HG02798 (cell line): ENCODE measurements at regions not wholly inside any gene's neighbourhood (a gene's known extent, or its start where the extent isn't known, plus 50 kb on each side); places are given as distances from the start of the nearest gene placed in this dataset.

Experiments used
- ATAC-seq: cut with Tn5 transposase; IDR thresholded peaks from one replicate; pipeline ENCODE4 v1.9.1; 2021; ENCODE audit warnings: mild to moderate bottlenecking; ENCODE audit not compliant: unreplicated experiment, poor library complexity

GRCh38 chr12:115767916-115768315 lies 509.6 kb downstream of the MED13L start:
- ATAC-seq = no peak

- no peak for ATAC-seq
These were observed 513.4 kb downstream of the MED13L start for GRCh38 chr12:115763982-115764621.

- ATAC-seq = no peak
These were observed 514.1 kb downstream of the MED13L start for GRCh38 chr12:115763376-115763775.

GRCh38 chr12:115762936-115763335 lies 514.6 kb downstream of the MED13L start:
- ATAC-seq = no peak

DNA sequence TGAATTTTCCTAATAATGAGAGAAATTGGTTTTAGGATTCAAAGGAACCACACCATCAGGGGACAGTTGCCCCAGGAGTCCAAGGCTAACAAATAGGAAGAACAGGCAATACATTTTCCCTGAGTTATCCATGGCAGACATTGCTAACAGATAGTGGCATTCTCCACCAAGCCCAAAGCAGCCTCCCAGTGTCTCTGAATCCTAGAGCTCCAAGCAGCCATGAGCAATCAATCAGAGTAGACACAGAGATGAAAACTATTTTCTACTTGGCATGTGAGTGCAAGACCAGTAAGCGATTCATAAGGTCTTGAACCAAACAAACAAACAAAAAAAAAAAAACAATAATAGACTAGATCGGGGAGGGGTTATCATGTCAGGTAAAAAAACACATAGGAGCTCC lies 515.7 kb downstream of the MED13L start:
- no peak for ATAC-seq

DNA sequence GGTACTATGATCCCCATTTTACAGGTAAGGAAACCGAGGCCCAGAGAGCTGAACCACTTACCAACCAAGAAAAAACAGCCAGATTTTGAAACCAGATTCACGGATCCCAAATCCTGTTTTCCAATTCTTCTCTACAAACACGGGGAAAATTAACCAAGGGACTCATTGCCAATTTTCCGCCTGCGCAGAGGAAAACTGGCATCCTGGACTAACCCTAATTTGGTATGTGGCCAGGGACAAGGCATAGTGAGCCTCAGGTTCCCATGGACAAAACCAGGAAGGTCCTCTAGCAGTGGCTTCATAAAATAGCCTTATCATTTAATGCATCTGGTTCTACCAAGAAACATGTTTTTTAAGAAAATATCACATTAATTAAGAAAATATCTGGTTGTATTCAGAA lies 517.3 kb downstream of the MED13L start:
- ATAC-seq = no peak

GRCh38 chr12:115758877-115759620 lies 518.4 kb downstream of the MED13L start:
- no peak for ATAC-seq

DNA sequence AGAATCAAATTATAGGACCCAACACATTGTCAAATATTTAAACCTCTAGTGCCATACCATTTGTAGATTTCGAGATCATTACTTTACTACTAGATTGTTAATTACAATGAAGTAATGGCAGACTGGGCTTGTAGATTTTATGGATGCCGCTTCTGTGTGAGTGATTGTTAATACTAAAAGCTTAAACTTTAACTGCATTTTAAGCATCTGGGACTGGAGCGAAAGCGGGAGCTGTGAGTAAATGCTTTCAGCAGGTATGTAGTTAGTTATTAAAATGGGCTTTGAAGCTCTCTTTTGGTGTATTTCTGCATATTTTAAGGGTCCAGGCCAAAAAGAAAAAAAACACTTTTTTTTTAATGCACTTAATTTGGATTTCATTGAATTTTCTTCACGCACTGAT lies 519.3 kb downstream of the MED13L start:
- no peak for ATAC-seq

- ATAC-seq = no peak
These were observed 520.7 kb downstream of the MED13L start for GRCh38 chr12:115756804-115757203.

GRCh38 chr12:115756271-115756670 lies 521.2 kb downstream of the MED13L start:
- no peak for ATAC-seq

- no peak for ATAC-seq
These were observed 521.8 kb downstream of the MED13L start for GRCh38 chr12:115755725-115756085.

- ATAC-seq = no peak
These were observed 522.3 kb downstream of the MED13L start for GRCh38 chr12:115755061-115755724.

DNA sequence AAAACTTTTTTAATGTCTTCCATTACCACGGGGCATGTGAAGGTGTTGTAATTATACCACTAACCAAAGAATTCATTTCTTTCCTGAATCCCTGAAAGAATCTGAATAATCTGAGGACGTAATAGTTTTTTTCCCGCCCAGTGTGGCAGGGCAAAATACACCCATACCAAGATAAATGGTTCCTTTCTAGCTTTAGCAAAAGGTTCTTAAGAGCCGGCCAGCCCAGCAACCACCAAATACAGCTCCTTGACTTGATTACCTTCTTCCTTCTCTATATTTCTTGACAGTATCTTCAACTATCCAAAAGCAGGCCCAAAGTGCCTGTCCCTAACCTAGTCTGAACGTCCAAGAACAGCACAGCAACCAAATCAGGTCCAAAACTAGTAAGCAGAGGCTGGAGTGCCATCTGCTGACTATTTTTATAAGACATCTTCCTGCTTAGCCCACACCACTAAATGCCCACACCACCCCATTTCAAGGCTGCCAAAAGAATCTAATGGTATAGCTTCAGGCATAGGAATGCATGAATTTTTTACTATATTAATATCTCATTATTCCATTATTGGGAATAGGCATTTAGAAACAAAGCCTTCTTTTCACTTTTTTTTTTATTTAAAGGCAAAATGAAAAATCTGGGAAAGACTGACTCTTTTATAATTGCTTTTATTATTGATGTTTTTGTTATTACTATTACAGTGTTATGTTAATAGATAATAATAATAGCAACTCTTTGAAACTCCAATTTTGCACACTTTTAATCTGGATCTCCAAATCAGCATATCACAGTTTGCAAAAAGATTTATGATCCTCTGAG lies 524.4 kb downstream of the MED13L start:
- ATAC-seq = no peak

DNA sequence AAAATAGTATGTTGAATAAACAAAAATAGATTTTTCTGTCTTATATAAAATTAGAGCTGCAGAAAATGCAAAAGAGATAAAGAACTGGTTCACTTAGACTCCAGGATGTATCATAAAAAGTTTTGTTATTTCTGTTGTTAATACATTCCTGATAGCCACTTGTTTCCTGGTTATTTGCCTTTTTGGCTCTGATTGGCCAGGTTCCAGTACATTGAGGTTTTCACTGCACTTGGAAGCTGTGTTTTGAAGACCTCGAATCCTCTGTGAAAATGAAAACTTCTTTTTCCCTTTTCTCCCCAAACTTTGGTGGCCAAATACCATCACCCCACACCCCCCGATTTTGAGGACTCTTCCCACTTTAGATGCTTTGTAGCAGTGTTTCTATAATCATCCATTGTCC lies 525.3 kb downstream of the MED13L start:
- no peak for ATAC-seq

- no peak for ATAC-seq
These were observed 527.2 kb downstream of the MED13L start for GRCh38 chr12:115750340-115750739.

DNA sequence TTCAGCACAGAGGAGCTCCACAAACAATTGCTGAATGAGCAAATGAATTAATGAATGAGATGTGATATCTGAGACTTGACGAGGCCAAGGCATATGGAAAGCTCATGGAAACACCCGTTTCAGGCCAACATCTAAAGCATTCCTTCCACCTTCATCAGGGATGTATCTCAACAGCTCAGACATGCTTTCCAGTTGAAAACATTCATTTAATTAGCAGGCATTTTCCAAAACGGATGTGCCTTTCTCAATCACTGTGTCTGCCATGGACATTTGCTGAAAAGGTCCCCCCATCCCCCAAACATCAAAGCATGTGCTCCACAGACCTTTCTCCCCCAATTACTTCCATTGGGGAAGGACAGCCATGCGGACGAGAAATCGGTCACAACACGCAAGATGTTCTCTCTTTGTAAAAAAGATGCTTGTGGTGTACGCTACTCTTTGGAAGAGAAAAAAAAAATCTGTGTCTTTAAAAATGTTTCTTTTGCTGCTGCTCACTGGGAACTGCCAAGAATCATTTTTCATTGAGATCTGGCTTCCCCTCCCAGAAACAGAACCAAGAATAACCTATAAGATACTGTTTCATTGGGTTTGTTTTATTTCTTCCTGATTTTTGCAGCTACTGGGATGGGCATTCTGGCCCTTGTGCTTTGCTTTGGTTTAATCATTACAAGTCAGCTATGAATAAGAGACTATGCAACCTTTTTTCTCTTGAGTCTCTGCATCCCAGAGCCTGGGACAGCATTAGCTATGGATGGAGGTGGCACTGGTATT lies 528.2 kb downstream of the MED13L start:
- ATAC-seq = no peak

DNA sequence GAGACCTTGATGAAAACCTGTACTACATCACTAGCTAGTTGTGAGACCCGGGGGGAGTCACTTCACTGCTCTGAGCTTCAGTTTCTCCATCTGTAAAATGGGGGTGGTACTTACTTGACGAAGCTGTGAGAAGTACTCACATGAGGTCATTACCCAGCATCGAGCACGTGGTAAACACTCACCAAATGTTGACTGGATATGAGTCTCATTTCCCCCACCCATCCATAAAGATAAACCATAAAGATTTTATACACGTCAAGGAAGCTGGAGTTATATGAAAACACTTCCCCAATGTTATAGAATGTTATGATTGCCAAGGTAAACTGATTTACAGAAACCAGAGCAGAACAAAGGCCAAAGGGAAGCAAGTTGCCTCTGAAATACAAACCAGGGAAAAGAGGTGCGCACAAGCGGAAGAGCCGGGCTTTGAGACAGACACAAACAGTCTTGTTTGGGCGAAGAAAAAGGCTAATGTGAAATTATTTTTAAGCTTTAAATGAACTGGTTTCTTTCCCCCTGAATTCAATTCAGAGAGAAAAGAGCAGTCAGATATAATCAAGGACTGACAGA lies 536.8 kb downstream of the MED13L start:
- ATAC-seq = no peak

DNA sequence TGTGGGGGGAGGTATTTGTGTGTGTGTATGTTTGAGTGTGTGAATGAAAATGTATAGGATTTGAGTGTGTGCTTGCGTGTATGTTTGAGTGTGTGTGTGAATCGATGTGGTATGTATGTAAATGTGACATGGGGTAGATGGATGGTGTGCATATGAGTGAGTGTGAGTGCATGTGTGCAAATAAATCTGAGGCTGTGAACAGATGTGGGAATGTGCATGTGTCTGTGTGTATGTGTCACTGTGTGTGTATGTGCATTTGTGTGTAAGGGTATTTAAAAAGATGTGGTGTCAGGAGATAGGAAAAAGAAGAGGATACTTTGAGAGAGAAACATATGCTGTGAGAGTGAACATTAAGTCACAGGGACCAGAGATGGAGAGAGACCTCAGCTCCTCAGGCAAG lies 539.6 kb downstream of the MED13L start:
- ATAC-seq = no peak

GRCh38 chr12:115736360-115736759 lies 541.1 kb downstream of the MED13L start:
- ATAC-seq = no peak
